ENCODE measurements at regions not wholly inside any gene's neighbourhood (a gene's known extent, or its start where the extent isn't known, plus 50 kb on each side); places are given as distances from the start of the nearest gene placed in this dataset.

GRCh38 chr9:80208696-80209095 lies 636.9 kb downstream of the TLE4 start:
- no peak for DNase-seq (ENCODE audit: low read depth)
- Histone ChIP-seq H3K4me3 (ENCODE audit: low read depth, low read length) (no peak overlapping the region), H3K27me3 (ENCODE audit: control insufficient read depth, insufficient read depth, low read length) (no peaks in the 10 kb centered on the region), H3K36me3 (ENCODE audit: control insufficient read depth, insufficient read depth, low read length) (no peaks in the 10 kb centered on the region)
- TF ChIP-seq, protein P1, sequence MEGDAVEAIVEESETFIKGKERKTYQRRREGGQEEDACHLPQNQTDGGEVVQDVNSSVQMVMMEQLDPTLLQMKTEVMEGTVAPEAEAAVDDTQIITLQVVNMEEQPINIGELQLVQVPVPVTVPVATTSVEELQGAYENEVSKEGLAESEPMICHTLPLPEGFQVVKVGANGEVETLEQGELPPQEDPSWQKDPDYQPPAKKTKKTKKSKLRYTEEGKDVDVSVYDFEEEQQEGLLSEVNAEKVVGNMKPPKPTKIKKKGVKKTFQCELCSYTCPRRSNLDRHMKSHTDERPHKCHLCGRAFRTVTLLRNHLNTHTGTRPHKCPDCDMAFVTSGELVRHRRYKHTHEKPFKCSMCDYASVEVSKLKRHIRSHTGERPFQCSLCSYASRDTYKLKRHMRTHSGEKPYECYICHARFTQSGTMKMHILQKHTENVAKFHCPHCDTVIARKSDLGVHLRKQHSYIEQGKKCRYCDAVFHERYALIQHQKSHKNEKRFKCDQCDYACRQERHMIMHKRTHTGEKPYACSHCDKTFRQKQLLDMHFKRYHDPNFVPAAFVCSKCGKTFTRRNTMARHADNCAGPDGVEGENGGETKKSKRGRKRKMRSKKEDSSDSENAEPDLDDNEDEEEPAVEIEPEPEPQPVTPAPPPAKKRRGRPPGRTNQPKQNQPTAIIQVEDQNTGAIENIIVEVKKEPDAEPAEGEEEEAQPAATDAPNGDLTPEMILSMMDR (IDR thresholded peaks at IDR 0.05; ENCODE audit: insufficient read depth, low read length, poor library complexity, severe bottlenecking) = no peak

DNA sequence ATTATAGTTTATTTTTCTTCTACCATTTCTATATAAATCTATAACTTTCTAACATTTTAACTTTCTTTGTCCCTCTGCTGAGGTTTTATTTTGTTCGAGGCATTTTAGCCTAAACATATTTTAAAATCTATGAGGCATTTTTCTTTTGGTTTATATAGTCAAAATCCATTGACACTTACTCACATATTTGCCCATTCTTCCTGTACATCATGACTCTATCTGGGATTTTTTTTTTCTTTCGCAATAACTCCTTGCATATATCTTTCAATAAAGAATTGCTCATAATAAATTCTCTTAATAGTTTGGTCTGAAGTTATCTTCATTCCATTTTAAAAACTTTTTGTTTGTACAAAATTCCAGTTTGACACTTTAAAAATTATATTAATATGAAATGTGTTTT lies 632.3 kb downstream of the TLE4 start:
- TF ChIP-seq, protein P1 (IDR thresholded peaks at IDR 0.05; ENCODE audit: insufficient read depth, low read length, poor library complexity, severe bottlenecking) = no peak
- H3K4me3 ChIP-seq (ENCODE audit: low read depth, low read length) = no peak overlapping the region
- no peak for DNase-seq (ENCODE audit: low read depth)
- no peaks in the 10 kb centered on the region for H3K36me3 ChIP-seq (ENCODE audit: control insufficient read depth, insufficient read depth, low read length)
- H3K27me3 ChIP-seq (ENCODE audit: control insufficient read depth, insufficient read depth, low read length) = no peaks in the 10 kb centered on the region

DNA sequence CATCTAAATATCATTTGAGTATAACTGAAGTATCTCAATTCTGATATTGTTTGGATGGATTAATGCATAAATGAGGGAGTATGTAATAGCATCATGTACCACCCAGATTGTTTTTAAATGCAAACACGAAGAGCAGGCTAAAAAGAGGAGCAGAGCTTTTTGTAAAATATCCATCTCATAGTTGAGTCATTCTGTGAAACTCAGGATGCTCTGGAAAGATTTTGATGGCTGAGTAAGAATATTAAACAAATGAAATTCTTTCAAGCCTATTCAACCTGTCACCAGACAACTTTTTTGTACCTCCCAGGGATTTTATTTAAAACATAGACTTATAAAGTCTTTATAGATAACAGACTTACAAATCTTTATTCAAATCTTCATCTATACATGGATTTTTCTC lies 625.9 kb downstream of the TLE4 start:
- Histone ChIP-seq H3K36me3 (ENCODE audit: control insufficient read depth, insufficient read depth, low read length) (no peaks in the 10 kb centered on the region), H3K27me3 (ENCODE audit: control insufficient read depth, insufficient read depth, low read length) (no peaks in the 10 kb centered on the region), H3K4me3 (ENCODE audit: low read depth, low read length) (no peak overlapping the region)
- TF ChIP-seq, protein P1 (IDR thresholded peaks at IDR 0.05; ENCODE audit: insufficient read depth, low read length, poor library complexity, severe bottlenecking) = no peak
- no peak for DNase-seq (ENCODE audit: low read depth)

DNA sequence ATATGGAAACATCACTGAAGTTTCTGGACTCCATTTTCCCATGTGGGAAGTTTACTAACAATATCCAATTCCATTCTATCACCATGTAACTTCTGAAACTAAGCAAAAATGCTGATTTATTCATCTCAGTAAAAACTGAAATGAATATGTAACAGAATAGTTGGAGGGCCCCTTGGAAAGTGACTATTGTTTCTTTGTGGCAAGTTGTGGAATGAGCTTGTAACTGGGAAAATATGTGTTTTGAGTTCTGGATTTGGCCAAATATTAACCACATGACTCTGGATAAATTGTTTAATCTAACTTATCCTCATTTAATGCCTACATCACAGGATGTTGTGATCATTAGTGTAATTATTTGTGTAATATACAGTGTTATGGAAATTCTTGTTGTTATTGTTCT lies 619.3 kb downstream of the TLE4 start:
- Histone ChIP-seq H3K27me3 (ENCODE audit: control insufficient read depth, insufficient read depth, low read length) (no peaks in the 10 kb centered on the region), H3K36me3 (ENCODE audit: control insufficient read depth, insufficient read depth, low read length) (no peaks in the 10 kb centered on the region), H3K4me3 (ENCODE audit: low read depth, low read length) (no peak overlapping the region)
- TF ChIP-seq, protein P1 (IDR thresholded peaks at IDR 0.05; ENCODE audit: insufficient read depth, low read length, poor library complexity, severe bottlenecking) = no peak
- no peak for DNase-seq (ENCODE audit: low read depth)

GRCh38 chr9:80188579-80188978 lies 616.8 kb downstream of the TLE4 start:
- TF ChIP-seq, protein P1 (IDR thresholded peaks at IDR 0.05; ENCODE audit: insufficient read depth, low read length, poor library complexity, severe bottlenecking) = no peak

DNA sequence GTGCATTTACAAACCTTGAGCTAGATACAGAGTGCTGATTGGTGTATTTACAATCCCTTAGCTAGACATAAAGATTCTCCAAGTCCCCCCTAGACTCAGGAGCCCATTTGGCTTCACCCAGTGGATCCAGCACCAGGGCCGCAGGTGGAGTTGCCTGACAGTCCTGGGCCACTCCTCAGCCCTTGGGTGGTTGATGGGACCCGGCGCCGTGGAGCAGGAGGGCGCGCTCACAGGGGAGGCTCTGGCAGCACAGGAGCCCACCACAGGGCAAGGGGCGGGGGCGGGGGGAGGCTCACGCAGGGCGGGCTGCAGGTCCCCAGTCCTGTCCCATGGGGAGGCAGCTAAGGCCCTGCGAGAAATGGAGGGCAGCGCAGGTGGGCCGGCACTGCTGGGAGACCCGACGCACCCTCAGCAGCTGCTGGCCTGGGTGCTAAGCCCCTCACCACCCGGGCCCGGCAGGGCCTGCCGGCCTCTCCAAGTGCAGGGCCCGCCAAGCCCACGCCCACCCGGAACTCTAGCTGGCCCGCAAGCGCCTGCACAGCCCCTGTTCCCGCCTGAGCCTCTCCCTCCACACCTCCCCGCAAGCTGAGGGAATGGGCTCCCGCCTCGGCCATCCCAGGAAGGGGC lies 613.5 kb downstream of the TLE4 start:
- no peak for DNase-seq (ENCODE audit: low read depth)
- H3K27me3 ChIP-seq (ENCODE audit: control insufficient read depth, insufficient read depth, low read length) = no peaks in the 10 kb centered on the region
- no peak overlapping the region for H3K4me3 ChIP-seq (ENCODE audit: low read depth, low read length)
- TF ChIP-seq, protein P1 (IDR thresholded peaks at IDR 0.05; ENCODE audit: insufficient read depth, low read length, poor library complexity, severe bottlenecking) = no peak
- H3K36me3 ChIP-seq (ENCODE audit: control insufficient read depth, insufficient read depth, low read length) = no peaks in the 10 kb centered on the region

More at GRCh38 chr9:80188579-80188978, 616.8 kb downstream of the TLE4 start:
- Histone ChIP-seq H3K27me3 (ENCODE audit: control insufficient read depth, insufficient read depth, low read length) (no peaks in the 10 kb centered on the region), H3K4me3 (ENCODE audit: low read depth, low read length) (no peak overlapping the region), H3K36me3 (ENCODE audit: control insufficient read depth, insufficient read depth, low read length) (no peaks in the 10 kb centered on the region)
- no peak for DNase-seq (ENCODE audit: low read depth)

Data from kidney epithelial cell (primary cell).